GM23338 (cell line): ENCODE measurements at regions not wholly inside any gene's neighbourhood (a gene's known extent, or its start where the extent isn't known, plus 50 kb on each side); places are given as distances from the start of the nearest gene placed in this dataset.

Source experiments
- ATAC-seq: fragments of 200-7000 bp; cut with Tn5 transposase; 3 replicates; pipeline ENCODE4 v1.9.1; 2020
- DNase-seq: peaks from one replicate; pipeline ENCODE4 v3.0.0-alpha.2; 2015; ENCODE audit warnings: low spot score
- H2AFZ ChIP-seq: fragments of 200-600 bp; sonication (generic); 2 replicates; pipeline ENCODE4 v1.8.0; 2016; ENCODE audit warnings: antibody characterized with exemption, mild to moderate bottlenecking, moderate library complexity
- H3F3A ChIP-seq: fragments of 200-600 bp; sonication (generic); replicated peaks from 2 replicates; pipeline ENCODE4 v1.8.0; 2017; ENCODE audit warnings: antibody characterized with exemption, mixed run types, low read depth
- H3K27ac ChIP-seq: fragments of 200-600 bp; sonication (generic); 2 replicates; pipeline ENCODE4 v1.6.1; 2016; ENCODE audit warnings: low read depth
- H3K27me3 ChIP-seq: fragments of 200-600 bp; sonication (generic); 2 replicates; pipeline ENCODE4 v1.8.0; 2016; ENCODE audit warnings: mild to moderate bottlenecking, mixed run types, moderate library complexity; ENCODE audit not compliant: insufficient read depth
- H3K36me3 ChIP-seq: fragments of 200-600 bp; sonication (generic); 2 replicates; pipeline ENCODE4 v1.8.0; 2016; ENCODE audit warnings: mild to moderate bottlenecking; ENCODE audit not compliant: insufficient read depth
- H3K4me1 ChIP-seq: fragments of 200-600 bp; sonication (generic); 2 replicates; pipeline ENCODE4 v1.8.0; 2016; ENCODE audit warnings: mild to moderate bottlenecking, moderate library complexity; ENCODE audit not compliant: insufficient read depth
- H3K4me2 ChIP-seq: fragments of 200-600 bp; sonication (generic); 2 replicates; pipeline ENCODE4 v1.7.1; 2017; ENCODE audit warnings: mixed run types
- H3K4me3 ChIP-seq: fragments of 200-600 bp; sonication (generic); 2 replicates; pipeline ENCODE4 v1.6.1; 2016; ENCODE audit warnings: mixed run types
- H3K79me2 ChIP-seq: fragments of 200-600 bp; sonication (generic); replicated peaks from 2 replicates; pipeline ENCODE4 v1.8.0; 2017; ENCODE audit warnings: mild to moderate bottlenecking; ENCODE audit not compliant: insufficient read depth
- H3K9me2 ChIP-seq: fragments of 200-600 bp; sonication (generic); 2 replicates; pipeline ENCODE4 v1.8.0; 2017; ENCODE audit not compliant: insufficient read depth
- H4K20me1 ChIP-seq: fragments of 200-600 bp; sonication (generic); replicated peaks from 2 replicates; pipeline ENCODE4 v1.8.0; 2017; ENCODE audit warnings: mild to moderate bottlenecking; ENCODE audit not compliant: insufficient read depth
- H3K27ac Mint-ChIP-seq: 2 replicates; pipeline ENCODE4 v1.8.0; 2020; ENCODE audit warnings: inconsistent platforms, mild to moderate bottlenecking, moderate library complexity, mixed read lengths
- H3K27me3 Mint-ChIP-seq: 3 replicates; pipeline ENCODE4 v1.8.0; 2022; ENCODE audit warnings: low read depth, mild to moderate bottlenecking, moderate library complexity, mixed read lengths, inconsistent platforms; ENCODE audit not compliant: insufficient read depth, poor library complexity
- H3K36me3 Mint-ChIP-seq: 3 replicates; pipeline ENCODE4 v1.8.0; 2021; ENCODE audit warnings: low read depth, mild to moderate bottlenecking, inconsistent platforms, moderate library complexity, mixed read lengths
- H3K4me1 Mint-ChIP-seq: 3 replicates; pipeline ENCODE4 v1.8.0; 2020; ENCODE audit warnings: mild to moderate bottlenecking, inconsistent platforms, mixed read lengths
- H3K4me3 Mint-ChIP-seq: 3 replicates; pipeline ENCODE4 v1.8.0; 2021; ENCODE audit warnings: moderate library complexity, mild to moderate bottlenecking, inconsistent platforms, mixed read lengths
- H3K9me3 Mint-ChIP-seq: 3 replicates; pipeline ENCODE4 v1.8.0; 2020; ENCODE audit warnings: moderate library complexity, mild to moderate bottlenecking, inconsistent platforms, mixed read lengths
- CREB1 ChIP-seq: fragments of 250-450 bp; sonication (Bioruptor Pico); IDR thresholded peaks from 2 replicates; pipeline ENCODE4 v1.5.0; 2020; ENCODE audit warnings: low read depth, mild to moderate bottlenecking, moderate library complexity
- EZH2 ChIP-seq: fragments of 200-600 bp; sonication (generic); IDR thresholded peaks from one replicate; pipeline ENCODE4 v1.8.0; 2017; ENCODE audit warnings: antibody characterized with exemption, mild to moderate bottlenecking, low read depth; ENCODE audit not compliant: unreplicated experiment
- EZH2phosphoT487 ChIP-seq: fragments of 200-600 bp; sonication (generic); IDR thresholded peaks from one replicate; pipeline ENCODE4 v1.8.1; 2018; ENCODE audit warnings: antibody characterized with exemption; ENCODE audit not compliant: unreplicated experiment
- JUNB ChIP-seq: IDR thresholded peaks from one replicate; pipeline ENCODE4 v1.6.1; 2016; ENCODE audit warnings: antibody characterized with exemption; ENCODE audit not compliant: unreplicated experiment
- NANOG ChIP-seq: IDR thresholded peaks from 2 replicates; pipeline ENCODE4 v1.6.1; 2016; ENCODE audit warnings: antibody characterized with exemption, borderline replicate concordance
- POLR2AphosphoS5 ChIP-seq: IDR thresholded peaks from 2 replicates; pipeline ENCODE4 v1.6.1; 2016; ENCODE audit warnings: antibody characterized with exemption, low read depth
- STAT1 ChIP-seq: IDR thresholded peaks from one replicate; pipeline ENCODE4 v1.6.1; 2016; ENCODE audit warnings: antibody characterized with exemption; ENCODE audit not compliant: unreplicated experiment
- ZNF114 ChIP-seq: fragments of 250-450 bp; sonication (Bioruptor Pico); IDR thresholded peaks from 2 replicates; pipeline ENCODE4 v1.5.0; 2020; ENCODE audit warnings: mild to moderate bottlenecking, moderate library complexity
- ZNF331 ChIP-seq: fragments of 250-450 bp; sonication (Bioruptor Pico); IDR thresholded peaks from 2 replicates; pipeline ENCODE4 v1.5.0; 2020; ENCODE audit warnings: low read depth, mild to moderate bottlenecking, moderate library complexity
- TF ChIP-seq, protein P1 (sequence below): IDR thresholded peaks from 2 replicates; pipeline ENCODE4 v1.6.1; 2016; ENCODE audit warnings: antibody characterized with exemption
- TF ChIP-seq, protein P2 (sequence below): IDR thresholded peaks from one replicate; pipeline ENCODE4 v1.6.1; 2018; ENCODE audit warnings: antibody characterized with exemption; ENCODE audit not compliant: unreplicated experiment
- TF ChIP-seq, protein P3 (sequence below): fragments of 250-450 bp; sonication (Bioruptor Pico); IDR thresholded peaks from 2 replicates; pipeline ENCODE4 v1.5.0; 2020; ENCODE audit warnings: mild to moderate bottlenecking, moderate library complexity
- TF ChIP-seq, protein P4 (sequence below), 2 experiments: fragments of 200-600 bp in 1 of 2; sonication (generic) in 1 of 2; conservative IDR thresholded peaks; 2 replicates each; pipeline versions ENCODE4 v1.5.1 to v1.6.1; 2016 to 2017; ENCODE audit warnings: antibody characterized with exemption in 2 of 2, low read depth in 2 of 2, mild to moderate bottlenecking in 2 of 2, moderate library complexity in 1 of 2

DNA sequence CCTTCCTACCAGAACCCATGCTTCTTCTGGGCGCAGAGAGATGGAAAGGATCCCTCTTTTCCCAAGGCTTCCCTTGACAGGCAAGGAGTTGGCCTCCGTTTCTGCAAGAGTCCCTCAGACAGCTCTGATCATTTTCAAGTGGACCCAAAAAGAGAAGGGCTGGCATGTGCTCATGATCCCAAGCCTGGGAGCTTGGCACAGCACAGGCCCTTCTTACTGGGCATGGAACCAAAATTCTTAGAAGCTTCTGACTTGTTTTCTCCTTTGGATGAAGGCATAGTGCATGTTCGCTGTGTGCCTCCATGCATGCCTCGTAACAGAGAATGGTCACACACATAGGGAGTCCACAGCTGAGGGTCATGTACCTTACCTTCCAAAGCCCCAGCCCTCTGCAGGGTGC, 449.6 kb downstream of the MIAT start:
- Histone ChIP-seq H3K27me3 (no peaks in the 10 kb centered on the region), H3K4me2 (no peak overlapping the region), H3K4me3 (no peak overlapping the region), H2AFZ (no peak overlapping the region), H3K9me2 (0 out of 2 replicates have a peak, but pooled peaks cover 5% of the 10 kb centered on the region), H4K20me1 (no peaks in the 10 kb centered on the region; the same call in 1 of the 2 replicates), H3K36me3 (no peaks in the 10 kb centered on the region), H3K79me2 (no peaks in the 10 kb centered on the region), H3F3A (no peaks in the 10 kb centered on the region), H3K4me1 (no peaks in the 10 kb centered on the region), H3K27ac (no peak overlapping the region)
- no peak for TF ChIP-seq STAT1
- TF ChIP-seq, protein P1, sequence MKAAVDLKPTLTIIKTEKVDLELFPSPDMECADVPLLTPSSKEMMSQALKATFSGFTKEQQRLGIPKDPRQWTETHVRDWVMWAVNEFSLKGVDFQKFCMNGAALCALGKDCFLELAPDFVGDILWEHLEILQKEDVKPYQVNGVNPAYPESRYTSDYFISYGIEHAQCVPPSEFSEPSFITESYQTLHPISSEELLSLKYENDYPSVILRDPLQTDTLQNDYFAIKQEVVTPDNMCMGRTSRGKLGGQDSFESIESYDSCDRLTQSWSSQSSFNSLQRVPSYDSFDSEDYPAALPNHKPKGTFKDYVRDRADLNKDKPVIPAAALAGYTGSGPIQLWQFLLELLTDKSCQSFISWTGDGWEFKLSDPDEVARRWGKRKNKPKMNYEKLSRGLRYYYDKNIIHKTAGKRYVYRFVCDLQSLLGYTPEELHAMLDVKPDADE, result no peak
- no peak for TF ChIP-seq ZNF114 (CRISPR knock-in tag)
- TF ChIP-seq ZNF331 (CRISPR knock-in tag), result no peak
- TF ChIP-seq, protein P2, sequence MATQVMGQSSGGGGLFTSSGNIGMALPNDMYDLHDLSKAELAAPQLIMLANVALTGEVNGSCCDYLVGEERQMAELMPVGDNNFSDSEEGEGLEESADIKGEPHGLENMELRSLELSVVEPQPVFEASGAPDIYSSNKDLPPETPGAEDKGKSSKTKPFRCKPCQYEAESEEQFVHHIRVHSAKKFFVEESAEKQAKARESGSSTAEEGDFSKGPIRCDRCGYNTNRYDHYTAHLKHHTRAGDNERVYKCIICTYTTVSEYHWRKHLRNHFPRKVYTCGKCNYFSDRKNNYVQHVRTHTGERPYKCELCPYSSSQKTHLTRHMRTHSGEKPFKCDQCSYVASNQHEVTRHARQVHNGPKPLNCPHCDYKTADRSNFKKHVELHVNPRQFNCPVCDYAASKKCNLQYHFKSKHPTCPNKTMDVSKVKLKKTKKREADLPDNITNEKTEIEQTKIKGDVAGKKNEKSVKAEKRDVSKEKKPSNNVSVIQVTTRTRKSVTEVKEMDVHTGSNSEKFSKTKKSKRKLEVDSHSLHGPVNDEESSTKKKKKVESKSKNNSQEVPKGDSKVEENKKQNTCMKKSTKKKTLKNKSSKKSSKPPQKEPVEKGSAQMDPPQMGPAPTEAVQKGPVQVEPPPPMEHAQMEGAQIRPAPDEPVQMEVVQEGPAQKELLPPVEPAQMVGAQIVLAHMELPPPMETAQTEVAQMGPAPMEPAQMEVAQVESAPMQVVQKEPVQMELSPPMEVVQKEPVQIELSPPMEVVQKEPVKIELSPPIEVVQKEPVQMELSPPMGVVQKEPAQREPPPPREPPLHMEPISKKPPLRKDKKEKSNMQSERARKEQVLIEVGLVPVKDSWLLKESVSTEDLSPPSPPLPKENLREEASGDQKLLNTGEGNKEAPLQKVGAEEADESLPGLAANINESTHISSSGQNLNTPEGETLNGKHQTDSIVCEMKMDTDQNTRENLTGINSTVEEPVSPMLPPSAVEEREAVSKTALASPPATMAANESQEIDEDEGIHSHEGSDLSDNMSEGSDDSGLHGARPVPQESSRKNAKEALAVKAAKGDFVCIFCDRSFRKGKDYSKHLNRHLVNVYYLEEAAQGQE, result no peak
- TF ChIP-seq NANOG, result no peak
- TF ChIP-seq EZH2, result no peak
- TF ChIP-seq EZH2phosphoT487, result no peak
- TF ChIP-seq, protein P3, sequence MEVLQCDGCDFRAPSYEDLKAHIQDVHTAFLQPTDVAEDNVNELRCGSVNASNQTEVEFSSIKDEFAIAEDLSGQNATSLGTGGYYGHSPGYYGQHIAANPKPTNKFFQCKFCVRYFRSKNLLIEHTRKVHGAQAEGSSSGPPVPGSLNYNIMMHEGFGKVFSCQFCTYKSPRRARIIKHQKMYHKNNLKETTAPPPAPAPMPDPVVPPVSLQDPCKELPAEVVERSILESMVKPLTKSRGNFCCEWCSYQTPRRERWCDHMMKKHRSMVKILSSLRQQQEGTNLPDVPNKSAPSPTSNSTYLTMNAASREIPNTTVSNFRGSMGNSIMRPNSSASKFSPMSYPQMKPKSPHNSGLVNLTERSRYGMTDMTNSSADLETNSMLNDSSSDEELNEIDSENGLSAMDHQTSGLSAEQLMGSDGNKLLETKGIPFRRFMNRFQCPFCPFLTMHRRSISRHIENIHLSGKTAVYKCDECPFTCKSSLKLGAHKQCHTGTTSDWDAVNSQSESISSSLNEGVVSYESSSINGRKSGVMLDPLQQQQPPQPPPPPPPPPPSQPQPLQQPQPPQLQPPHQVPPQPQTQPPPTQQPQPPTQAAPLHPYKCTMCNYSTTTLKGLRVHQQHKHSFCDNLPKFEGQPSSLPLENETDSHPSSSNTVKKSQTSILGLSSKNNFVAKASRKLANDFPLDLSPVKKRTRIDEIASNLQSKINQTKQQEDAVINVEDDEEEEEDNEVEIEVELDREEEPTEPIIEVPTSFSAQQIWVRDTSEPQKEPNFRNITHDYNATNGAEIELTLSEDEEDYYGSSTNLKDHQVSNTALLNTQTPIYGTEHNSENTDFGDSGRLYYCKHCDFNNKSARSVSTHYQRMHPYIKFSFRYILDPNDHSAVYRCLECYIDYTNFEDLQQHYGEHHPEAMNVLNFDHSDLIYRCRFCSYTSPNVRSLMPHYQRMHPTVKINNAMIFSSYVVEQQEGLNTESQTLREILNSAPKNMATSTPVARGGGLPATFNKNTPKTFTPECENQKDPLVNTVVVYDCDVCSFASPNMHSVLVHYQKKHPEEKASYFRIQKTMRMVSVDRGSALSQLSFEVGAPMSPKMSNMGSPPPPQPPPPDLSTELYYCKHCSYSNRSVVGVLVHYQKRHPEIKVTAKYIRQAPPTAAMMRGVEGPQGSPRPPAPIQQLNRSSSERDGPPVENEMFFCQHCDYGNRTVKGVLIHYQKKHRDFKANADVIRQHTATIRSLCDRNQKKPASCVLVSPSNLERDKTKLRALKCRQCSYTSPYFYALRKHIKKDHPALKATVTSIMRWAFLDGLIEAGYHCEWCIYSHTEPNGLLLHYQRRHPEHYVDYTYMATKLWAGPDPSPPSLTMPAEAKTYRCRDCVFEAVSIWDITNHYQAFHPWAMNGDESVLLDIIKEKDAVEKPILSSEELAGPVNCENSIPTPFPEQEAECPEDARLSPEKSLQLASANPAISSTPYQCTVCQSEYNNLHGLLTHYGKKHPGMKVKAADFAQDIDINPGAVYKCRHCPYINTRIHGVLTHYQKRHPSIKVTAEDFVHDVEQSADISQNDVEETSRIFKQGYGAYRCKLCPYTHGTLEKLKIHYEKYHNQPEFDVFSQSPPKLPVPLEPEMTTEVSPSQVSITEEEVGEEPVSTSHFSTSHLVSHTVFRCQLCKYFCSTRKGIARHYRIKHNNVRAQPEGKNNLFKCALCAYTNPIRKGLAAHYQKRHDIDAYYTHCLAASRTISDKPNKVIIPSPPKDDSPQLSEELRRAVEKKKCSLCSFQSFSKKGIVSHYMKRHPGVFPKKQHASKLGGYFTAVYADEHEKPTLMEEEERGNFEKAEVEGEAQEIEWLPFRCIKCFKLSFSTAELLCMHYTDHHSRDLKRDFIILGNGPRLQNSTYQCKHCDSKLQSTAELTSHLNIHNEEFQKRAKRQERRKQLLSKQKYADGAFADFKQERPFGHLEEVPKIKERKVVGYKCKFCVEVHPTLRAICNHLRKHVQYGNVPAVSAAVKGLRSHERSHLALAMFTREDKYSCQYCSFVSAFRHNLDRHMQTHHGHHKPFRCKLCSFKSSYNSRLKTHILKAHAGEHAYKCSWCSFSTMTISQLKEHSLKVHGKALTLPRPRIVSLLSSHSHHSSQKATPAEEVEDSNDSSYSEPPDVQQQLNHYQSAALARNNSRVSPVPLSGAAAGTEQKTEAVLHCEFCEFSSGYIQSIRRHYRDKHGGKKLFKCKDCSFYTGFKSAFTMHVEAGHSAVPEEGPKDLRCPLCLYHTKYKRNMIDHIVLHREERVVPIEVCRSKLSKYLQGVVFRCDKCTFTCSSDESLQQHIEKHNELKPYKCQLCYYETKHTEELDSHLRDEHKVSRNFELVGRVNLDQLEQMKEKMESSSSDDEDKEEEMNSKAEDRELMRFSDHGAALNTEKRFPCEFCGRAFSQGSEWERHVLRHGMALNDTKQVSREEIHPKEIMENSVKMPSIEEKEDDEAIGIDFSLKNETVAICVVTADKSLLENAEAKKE (CRISPR knock-in tag), result no peak
- no peak for TF ChIP-seq CREB1
- TF ChIP-seq, protein P4, sequence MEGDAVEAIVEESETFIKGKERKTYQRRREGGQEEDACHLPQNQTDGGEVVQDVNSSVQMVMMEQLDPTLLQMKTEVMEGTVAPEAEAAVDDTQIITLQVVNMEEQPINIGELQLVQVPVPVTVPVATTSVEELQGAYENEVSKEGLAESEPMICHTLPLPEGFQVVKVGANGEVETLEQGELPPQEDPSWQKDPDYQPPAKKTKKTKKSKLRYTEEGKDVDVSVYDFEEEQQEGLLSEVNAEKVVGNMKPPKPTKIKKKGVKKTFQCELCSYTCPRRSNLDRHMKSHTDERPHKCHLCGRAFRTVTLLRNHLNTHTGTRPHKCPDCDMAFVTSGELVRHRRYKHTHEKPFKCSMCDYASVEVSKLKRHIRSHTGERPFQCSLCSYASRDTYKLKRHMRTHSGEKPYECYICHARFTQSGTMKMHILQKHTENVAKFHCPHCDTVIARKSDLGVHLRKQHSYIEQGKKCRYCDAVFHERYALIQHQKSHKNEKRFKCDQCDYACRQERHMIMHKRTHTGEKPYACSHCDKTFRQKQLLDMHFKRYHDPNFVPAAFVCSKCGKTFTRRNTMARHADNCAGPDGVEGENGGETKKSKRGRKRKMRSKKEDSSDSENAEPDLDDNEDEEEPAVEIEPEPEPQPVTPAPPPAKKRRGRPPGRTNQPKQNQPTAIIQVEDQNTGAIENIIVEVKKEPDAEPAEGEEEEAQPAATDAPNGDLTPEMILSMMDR (conservative IDR thresholded peaks at IDR 0.05; ENCODE audit: low read depth in 2 of 2), result no peak
- no peak for TF ChIP-seq POLR2AphosphoS5
- no peak for TF ChIP-seq JUNB
- Mint-ChIP-seq H3K27ac (no peak overlapping the region), H3K9me3 (no peaks in the 10 kb centered on the region), H3K4me1 (peaks cover 18% of the 10 kb centered on the region), H3K36me3 (no peaks in the 10 kb centered on the region), H3K4me3 (no peak overlapping the region), H3K27me3 (no peaks in the 10 kb centered on the region)
- ATAC-seq (no peak), DNase-seq (no peak)
